ENCODE measurements at regions not wholly inside any gene's neighbourhood (a gene's known extent, or its start where the extent isn't known, plus 50 kb on each side); places are given as distances from the start of the nearest gene placed in this dataset.

DNA sequence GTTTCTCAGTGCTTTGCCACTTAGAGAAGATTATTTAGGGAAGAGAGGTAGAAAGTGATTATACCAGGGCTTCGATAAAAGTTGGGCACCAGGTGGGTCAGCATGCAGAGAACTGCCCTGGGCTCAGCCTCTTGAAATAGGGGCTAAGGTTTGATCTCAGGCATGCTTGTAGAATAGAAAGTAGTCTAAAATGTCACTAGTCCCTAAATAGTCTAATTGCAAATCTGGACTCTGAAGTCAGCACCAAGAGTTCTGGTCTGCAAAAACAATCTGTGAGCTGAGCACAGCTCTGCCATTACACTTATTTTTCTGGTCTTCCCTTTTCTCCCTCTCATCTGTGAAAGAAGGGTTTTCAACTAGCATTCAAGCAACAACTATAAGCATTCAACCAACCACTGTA is 248.0 kb downstream of the SMARCA2 start:
- TF ChIP-seq, protein P1, sequence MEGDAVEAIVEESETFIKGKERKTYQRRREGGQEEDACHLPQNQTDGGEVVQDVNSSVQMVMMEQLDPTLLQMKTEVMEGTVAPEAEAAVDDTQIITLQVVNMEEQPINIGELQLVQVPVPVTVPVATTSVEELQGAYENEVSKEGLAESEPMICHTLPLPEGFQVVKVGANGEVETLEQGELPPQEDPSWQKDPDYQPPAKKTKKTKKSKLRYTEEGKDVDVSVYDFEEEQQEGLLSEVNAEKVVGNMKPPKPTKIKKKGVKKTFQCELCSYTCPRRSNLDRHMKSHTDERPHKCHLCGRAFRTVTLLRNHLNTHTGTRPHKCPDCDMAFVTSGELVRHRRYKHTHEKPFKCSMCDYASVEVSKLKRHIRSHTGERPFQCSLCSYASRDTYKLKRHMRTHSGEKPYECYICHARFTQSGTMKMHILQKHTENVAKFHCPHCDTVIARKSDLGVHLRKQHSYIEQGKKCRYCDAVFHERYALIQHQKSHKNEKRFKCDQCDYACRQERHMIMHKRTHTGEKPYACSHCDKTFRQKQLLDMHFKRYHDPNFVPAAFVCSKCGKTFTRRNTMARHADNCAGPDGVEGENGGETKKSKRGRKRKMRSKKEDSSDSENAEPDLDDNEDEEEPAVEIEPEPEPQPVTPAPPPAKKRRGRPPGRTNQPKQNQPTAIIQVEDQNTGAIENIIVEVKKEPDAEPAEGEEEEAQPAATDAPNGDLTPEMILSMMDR (IDR thresholded peaks at IDR 0.05), result no peak
- no peak for TF ChIP-seq POLR2A (IDR thresholded peaks at IDR 0.05)

Measured in testis (tissue), 2 donors.